GM23338 (cell line): ENCODE measurements at regions not wholly inside any gene's neighbourhood (a gene's known extent, or its start where the extent isn't known, plus 50 kb on each side); places are given as distances from the start of the nearest gene placed in this dataset.

Source experiments
- ATAC-seq: fragments of 200-7000 bp; cut with Tn5 transposase; 3 replicates; pipeline ENCODE4 v1.9.1; 2020
- DNase-seq: peaks from one replicate; pipeline ENCODE4 v3.0.0-alpha.2; 2015; ENCODE audit warnings: low spot score
- H2AFZ ChIP-seq: fragments of 200-600 bp; sonication (generic); 2 replicates; pipeline ENCODE4 v1.8.0; 2016; ENCODE audit warnings: antibody characterized with exemption, mild to moderate bottlenecking, moderate library complexity
- H3F3A ChIP-seq: fragments of 200-600 bp; sonication (generic); replicated peaks from 2 replicates; pipeline ENCODE4 v1.8.0; 2017; ENCODE audit warnings: antibody characterized with exemption, mixed run types, low read depth
- H3K27ac ChIP-seq: fragments of 200-600 bp; sonication (generic); 2 replicates; pipeline ENCODE4 v1.6.1; 2016; ENCODE audit warnings: low read depth
- H3K27me3 ChIP-seq: fragments of 200-600 bp; sonication (generic); 2 replicates; pipeline ENCODE4 v1.8.0; 2016; ENCODE audit warnings: mild to moderate bottlenecking, mixed run types, moderate library complexity; ENCODE audit not compliant: insufficient read depth
- H3K36me3 ChIP-seq: fragments of 200-600 bp; sonication (generic); 2 replicates; pipeline ENCODE4 v1.8.0; 2016; ENCODE audit warnings: mild to moderate bottlenecking; ENCODE audit not compliant: insufficient read depth
- H3K4me1 ChIP-seq: fragments of 200-600 bp; sonication (generic); 2 replicates; pipeline ENCODE4 v1.8.0; 2016; ENCODE audit warnings: mild to moderate bottlenecking, moderate library complexity; ENCODE audit not compliant: insufficient read depth
- H3K4me2 ChIP-seq: fragments of 200-600 bp; sonication (generic); 2 replicates; pipeline ENCODE4 v1.7.1; 2017; ENCODE audit warnings: mixed run types
- H3K4me3 ChIP-seq: fragments of 200-600 bp; sonication (generic); 2 replicates; pipeline ENCODE4 v1.6.1; 2016; ENCODE audit warnings: mixed run types
- H3K79me2 ChIP-seq: fragments of 200-600 bp; sonication (generic); replicated peaks from 2 replicates; pipeline ENCODE4 v1.8.0; 2017; ENCODE audit warnings: mild to moderate bottlenecking; ENCODE audit not compliant: insufficient read depth
- H3K9me2 ChIP-seq: fragments of 200-600 bp; sonication (generic); 2 replicates; pipeline ENCODE4 v1.8.0; 2017; ENCODE audit not compliant: insufficient read depth
- H4K20me1 ChIP-seq: fragments of 200-600 bp; sonication (generic); replicated peaks from 2 replicates; pipeline ENCODE4 v1.8.0; 2017; ENCODE audit warnings: mild to moderate bottlenecking; ENCODE audit not compliant: insufficient read depth
- H3K27ac Mint-ChIP-seq: 2 replicates; pipeline ENCODE4 v1.8.0; 2020; ENCODE audit warnings: inconsistent platforms, mild to moderate bottlenecking, moderate library complexity, mixed read lengths
- H3K27me3 Mint-ChIP-seq: 3 replicates; pipeline ENCODE4 v1.8.0; 2022; ENCODE audit warnings: low read depth, mild to moderate bottlenecking, moderate library complexity, mixed read lengths, inconsistent platforms; ENCODE audit not compliant: insufficient read depth, poor library complexity
- H3K36me3 Mint-ChIP-seq: 3 replicates; pipeline ENCODE4 v1.8.0; 2021; ENCODE audit warnings: low read depth, mild to moderate bottlenecking, inconsistent platforms, moderate library complexity, mixed read lengths
- H3K4me1 Mint-ChIP-seq: 3 replicates; pipeline ENCODE4 v1.8.0; 2020; ENCODE audit warnings: mild to moderate bottlenecking, inconsistent platforms, mixed read lengths
- H3K4me3 Mint-ChIP-seq: 3 replicates; pipeline ENCODE4 v1.8.0; 2021; ENCODE audit warnings: moderate library complexity, mild to moderate bottlenecking, inconsistent platforms, mixed read lengths
- H3K9me3 Mint-ChIP-seq: 3 replicates; pipeline ENCODE4 v1.8.0; 2020; ENCODE audit warnings: moderate library complexity, mild to moderate bottlenecking, inconsistent platforms, mixed read lengths
- CREB1 ChIP-seq: fragments of 250-450 bp; sonication (Bioruptor Pico); IDR thresholded peaks from 2 replicates; pipeline ENCODE4 v1.5.0; 2020; ENCODE audit warnings: low read depth, mild to moderate bottlenecking, moderate library complexity
- EZH2 ChIP-seq: fragments of 200-600 bp; sonication (generic); IDR thresholded peaks from one replicate; pipeline ENCODE4 v1.8.0; 2017; ENCODE audit warnings: antibody characterized with exemption, mild to moderate bottlenecking, low read depth; ENCODE audit not compliant: unreplicated experiment
- EZH2phosphoT487 ChIP-seq: fragments of 200-600 bp; sonication (generic); IDR thresholded peaks from one replicate; pipeline ENCODE4 v1.8.1; 2018; ENCODE audit warnings: antibody characterized with exemption; ENCODE audit not compliant: unreplicated experiment
- JUNB ChIP-seq: IDR thresholded peaks from one replicate; pipeline ENCODE4 v1.6.1; 2016; ENCODE audit warnings: antibody characterized with exemption; ENCODE audit not compliant: unreplicated experiment
- NANOG ChIP-seq: IDR thresholded peaks from 2 replicates; pipeline ENCODE4 v1.6.1; 2016; ENCODE audit warnings: antibody characterized with exemption, borderline replicate concordance
- POLR2AphosphoS5 ChIP-seq: IDR thresholded peaks from 2 replicates; pipeline ENCODE4 v1.6.1; 2016; ENCODE audit warnings: antibody characterized with exemption, low read depth
- STAT1 ChIP-seq: IDR thresholded peaks from one replicate; pipeline ENCODE4 v1.6.1; 2016; ENCODE audit warnings: antibody characterized with exemption; ENCODE audit not compliant: unreplicated experiment
- ZNF114 ChIP-seq: fragments of 250-450 bp; sonication (Bioruptor Pico); IDR thresholded peaks from 2 replicates; pipeline ENCODE4 v1.5.0; 2020; ENCODE audit warnings: mild to moderate bottlenecking, moderate library complexity
- ZNF331 ChIP-seq: fragments of 250-450 bp; sonication (Bioruptor Pico); IDR thresholded peaks from 2 replicates; pipeline ENCODE4 v1.5.0; 2020; ENCODE audit warnings: low read depth, mild to moderate bottlenecking, moderate library complexity
- TF ChIP-seq, protein P1 (sequence below): fragments of 250-450 bp; sonication (Bioruptor Pico); IDR thresholded peaks from 2 replicates; pipeline ENCODE4 v1.5.0; 2020; ENCODE audit warnings: mild to moderate bottlenecking, moderate library complexity
- TF ChIP-seq, protein P2 (sequence below): IDR thresholded peaks from one replicate; pipeline ENCODE4 v1.6.1; 2018; ENCODE audit warnings: antibody characterized with exemption; ENCODE audit not compliant: unreplicated experiment
- TF ChIP-seq, protein P3 (sequence below): IDR thresholded peaks from 2 replicates; pipeline ENCODE4 v1.6.1; 2016; ENCODE audit warnings: antibody characterized with exemption
- TF ChIP-seq, protein P4 (sequence below), 2 experiments: fragments of 200-600 bp in 1 of 2; sonication (generic) in 1 of 2; conservative IDR thresholded peaks; 2 replicates each; pipeline versions ENCODE4 v1.5.1 to v1.6.1; 2016 to 2017; ENCODE audit warnings: antibody characterized with exemption in 2 of 2, low read depth in 2 of 2, mild to moderate bottlenecking in 2 of 2, moderate library complexity in 1 of 2

DNA sequence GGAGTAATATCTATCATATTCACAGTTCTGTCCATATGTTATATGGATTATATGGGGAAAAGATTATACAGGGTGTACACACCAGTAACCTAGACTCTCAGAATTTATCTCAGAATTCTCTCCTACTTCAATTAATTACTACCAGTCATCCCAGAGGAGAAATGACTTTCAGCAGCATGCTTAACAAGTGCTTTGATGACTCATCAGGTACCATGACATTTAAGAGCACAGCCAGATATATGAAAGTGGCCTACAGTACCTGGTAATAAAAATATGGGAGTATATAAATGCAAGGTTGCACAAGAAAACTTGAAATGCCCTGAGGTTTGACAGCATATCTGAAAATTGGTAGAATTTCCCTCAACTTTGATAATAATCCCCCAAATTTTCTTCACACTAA is 1273.0 kb downstream of the OTOL1 start:
- Histone ChIP-seq H3K4me3 (no peak overlapping the region), H4K20me1 (no peaks in the 10 kb centered on the region), H3K79me2 (no peaks in the 10 kb centered on the region), H3K4me2 (no peak overlapping the region), H3K27me3 (no peaks in the 10 kb centered on the region), H3K27ac (no peak overlapping the region), H3K36me3 (peaks cover 5% of the 10 kb centered on the region; the same call in 1 of the 2 replicates), H3K4me1 (peaks cover 6% of the 10 kb centered on the region), H2AFZ (no peak overlapping the region; the same call in 1 of the 2 replicates), H3F3A (no peaks in the 10 kb centered on the region), H3K9me2 (peaks cover 10% of the 10 kb centered on the region; the same call in 1 of the 2 replicates)
- Mint-ChIP-seq H3K9me3 (peaks cover 17% of the 10 kb centered on the region), H3K27ac (no peak overlapping the region), H3K4me3 (no peak overlapping the region), H3K4me1 (peaks cover 9% of the 10 kb centered on the region), H3K36me3 (peaks cover 18% of the 10 kb centered on the region), H3K27me3 (no peaks in the 10 kb centered on the region)
- DNase-seq (no peak), ATAC-seq (no peak)
- no peak for TF ChIP-seq ZNF331 (CRISPR knock-in tag)
- no peak for TF ChIP-seq EZH2phosphoT487
- TF ChIP-seq CREB1 (CRISPR knock-in tag), result no peak
- TF ChIP-seq, protein P1, sequence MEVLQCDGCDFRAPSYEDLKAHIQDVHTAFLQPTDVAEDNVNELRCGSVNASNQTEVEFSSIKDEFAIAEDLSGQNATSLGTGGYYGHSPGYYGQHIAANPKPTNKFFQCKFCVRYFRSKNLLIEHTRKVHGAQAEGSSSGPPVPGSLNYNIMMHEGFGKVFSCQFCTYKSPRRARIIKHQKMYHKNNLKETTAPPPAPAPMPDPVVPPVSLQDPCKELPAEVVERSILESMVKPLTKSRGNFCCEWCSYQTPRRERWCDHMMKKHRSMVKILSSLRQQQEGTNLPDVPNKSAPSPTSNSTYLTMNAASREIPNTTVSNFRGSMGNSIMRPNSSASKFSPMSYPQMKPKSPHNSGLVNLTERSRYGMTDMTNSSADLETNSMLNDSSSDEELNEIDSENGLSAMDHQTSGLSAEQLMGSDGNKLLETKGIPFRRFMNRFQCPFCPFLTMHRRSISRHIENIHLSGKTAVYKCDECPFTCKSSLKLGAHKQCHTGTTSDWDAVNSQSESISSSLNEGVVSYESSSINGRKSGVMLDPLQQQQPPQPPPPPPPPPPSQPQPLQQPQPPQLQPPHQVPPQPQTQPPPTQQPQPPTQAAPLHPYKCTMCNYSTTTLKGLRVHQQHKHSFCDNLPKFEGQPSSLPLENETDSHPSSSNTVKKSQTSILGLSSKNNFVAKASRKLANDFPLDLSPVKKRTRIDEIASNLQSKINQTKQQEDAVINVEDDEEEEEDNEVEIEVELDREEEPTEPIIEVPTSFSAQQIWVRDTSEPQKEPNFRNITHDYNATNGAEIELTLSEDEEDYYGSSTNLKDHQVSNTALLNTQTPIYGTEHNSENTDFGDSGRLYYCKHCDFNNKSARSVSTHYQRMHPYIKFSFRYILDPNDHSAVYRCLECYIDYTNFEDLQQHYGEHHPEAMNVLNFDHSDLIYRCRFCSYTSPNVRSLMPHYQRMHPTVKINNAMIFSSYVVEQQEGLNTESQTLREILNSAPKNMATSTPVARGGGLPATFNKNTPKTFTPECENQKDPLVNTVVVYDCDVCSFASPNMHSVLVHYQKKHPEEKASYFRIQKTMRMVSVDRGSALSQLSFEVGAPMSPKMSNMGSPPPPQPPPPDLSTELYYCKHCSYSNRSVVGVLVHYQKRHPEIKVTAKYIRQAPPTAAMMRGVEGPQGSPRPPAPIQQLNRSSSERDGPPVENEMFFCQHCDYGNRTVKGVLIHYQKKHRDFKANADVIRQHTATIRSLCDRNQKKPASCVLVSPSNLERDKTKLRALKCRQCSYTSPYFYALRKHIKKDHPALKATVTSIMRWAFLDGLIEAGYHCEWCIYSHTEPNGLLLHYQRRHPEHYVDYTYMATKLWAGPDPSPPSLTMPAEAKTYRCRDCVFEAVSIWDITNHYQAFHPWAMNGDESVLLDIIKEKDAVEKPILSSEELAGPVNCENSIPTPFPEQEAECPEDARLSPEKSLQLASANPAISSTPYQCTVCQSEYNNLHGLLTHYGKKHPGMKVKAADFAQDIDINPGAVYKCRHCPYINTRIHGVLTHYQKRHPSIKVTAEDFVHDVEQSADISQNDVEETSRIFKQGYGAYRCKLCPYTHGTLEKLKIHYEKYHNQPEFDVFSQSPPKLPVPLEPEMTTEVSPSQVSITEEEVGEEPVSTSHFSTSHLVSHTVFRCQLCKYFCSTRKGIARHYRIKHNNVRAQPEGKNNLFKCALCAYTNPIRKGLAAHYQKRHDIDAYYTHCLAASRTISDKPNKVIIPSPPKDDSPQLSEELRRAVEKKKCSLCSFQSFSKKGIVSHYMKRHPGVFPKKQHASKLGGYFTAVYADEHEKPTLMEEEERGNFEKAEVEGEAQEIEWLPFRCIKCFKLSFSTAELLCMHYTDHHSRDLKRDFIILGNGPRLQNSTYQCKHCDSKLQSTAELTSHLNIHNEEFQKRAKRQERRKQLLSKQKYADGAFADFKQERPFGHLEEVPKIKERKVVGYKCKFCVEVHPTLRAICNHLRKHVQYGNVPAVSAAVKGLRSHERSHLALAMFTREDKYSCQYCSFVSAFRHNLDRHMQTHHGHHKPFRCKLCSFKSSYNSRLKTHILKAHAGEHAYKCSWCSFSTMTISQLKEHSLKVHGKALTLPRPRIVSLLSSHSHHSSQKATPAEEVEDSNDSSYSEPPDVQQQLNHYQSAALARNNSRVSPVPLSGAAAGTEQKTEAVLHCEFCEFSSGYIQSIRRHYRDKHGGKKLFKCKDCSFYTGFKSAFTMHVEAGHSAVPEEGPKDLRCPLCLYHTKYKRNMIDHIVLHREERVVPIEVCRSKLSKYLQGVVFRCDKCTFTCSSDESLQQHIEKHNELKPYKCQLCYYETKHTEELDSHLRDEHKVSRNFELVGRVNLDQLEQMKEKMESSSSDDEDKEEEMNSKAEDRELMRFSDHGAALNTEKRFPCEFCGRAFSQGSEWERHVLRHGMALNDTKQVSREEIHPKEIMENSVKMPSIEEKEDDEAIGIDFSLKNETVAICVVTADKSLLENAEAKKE, result no peak
- TF ChIP-seq, protein P2, sequence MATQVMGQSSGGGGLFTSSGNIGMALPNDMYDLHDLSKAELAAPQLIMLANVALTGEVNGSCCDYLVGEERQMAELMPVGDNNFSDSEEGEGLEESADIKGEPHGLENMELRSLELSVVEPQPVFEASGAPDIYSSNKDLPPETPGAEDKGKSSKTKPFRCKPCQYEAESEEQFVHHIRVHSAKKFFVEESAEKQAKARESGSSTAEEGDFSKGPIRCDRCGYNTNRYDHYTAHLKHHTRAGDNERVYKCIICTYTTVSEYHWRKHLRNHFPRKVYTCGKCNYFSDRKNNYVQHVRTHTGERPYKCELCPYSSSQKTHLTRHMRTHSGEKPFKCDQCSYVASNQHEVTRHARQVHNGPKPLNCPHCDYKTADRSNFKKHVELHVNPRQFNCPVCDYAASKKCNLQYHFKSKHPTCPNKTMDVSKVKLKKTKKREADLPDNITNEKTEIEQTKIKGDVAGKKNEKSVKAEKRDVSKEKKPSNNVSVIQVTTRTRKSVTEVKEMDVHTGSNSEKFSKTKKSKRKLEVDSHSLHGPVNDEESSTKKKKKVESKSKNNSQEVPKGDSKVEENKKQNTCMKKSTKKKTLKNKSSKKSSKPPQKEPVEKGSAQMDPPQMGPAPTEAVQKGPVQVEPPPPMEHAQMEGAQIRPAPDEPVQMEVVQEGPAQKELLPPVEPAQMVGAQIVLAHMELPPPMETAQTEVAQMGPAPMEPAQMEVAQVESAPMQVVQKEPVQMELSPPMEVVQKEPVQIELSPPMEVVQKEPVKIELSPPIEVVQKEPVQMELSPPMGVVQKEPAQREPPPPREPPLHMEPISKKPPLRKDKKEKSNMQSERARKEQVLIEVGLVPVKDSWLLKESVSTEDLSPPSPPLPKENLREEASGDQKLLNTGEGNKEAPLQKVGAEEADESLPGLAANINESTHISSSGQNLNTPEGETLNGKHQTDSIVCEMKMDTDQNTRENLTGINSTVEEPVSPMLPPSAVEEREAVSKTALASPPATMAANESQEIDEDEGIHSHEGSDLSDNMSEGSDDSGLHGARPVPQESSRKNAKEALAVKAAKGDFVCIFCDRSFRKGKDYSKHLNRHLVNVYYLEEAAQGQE, result no peak
- TF ChIP-seq, protein P3, sequence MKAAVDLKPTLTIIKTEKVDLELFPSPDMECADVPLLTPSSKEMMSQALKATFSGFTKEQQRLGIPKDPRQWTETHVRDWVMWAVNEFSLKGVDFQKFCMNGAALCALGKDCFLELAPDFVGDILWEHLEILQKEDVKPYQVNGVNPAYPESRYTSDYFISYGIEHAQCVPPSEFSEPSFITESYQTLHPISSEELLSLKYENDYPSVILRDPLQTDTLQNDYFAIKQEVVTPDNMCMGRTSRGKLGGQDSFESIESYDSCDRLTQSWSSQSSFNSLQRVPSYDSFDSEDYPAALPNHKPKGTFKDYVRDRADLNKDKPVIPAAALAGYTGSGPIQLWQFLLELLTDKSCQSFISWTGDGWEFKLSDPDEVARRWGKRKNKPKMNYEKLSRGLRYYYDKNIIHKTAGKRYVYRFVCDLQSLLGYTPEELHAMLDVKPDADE, result no peak
- TF ChIP-seq JUNB, result no peak
- no peak for TF ChIP-seq EZH2
- TF ChIP-seq, protein P4, sequence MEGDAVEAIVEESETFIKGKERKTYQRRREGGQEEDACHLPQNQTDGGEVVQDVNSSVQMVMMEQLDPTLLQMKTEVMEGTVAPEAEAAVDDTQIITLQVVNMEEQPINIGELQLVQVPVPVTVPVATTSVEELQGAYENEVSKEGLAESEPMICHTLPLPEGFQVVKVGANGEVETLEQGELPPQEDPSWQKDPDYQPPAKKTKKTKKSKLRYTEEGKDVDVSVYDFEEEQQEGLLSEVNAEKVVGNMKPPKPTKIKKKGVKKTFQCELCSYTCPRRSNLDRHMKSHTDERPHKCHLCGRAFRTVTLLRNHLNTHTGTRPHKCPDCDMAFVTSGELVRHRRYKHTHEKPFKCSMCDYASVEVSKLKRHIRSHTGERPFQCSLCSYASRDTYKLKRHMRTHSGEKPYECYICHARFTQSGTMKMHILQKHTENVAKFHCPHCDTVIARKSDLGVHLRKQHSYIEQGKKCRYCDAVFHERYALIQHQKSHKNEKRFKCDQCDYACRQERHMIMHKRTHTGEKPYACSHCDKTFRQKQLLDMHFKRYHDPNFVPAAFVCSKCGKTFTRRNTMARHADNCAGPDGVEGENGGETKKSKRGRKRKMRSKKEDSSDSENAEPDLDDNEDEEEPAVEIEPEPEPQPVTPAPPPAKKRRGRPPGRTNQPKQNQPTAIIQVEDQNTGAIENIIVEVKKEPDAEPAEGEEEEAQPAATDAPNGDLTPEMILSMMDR (conservative IDR thresholded peaks at IDR 0.05; ENCODE audit: low read depth in 2 of 2), result no peak
- TF ChIP-seq STAT1, result no peak
- TF ChIP-seq NANOG, result no peak
- no peak for TF ChIP-seq POLR2AphosphoS5
- no peak for TF ChIP-seq ZNF114 (CRISPR knock-in tag)
